GM18868 (cell line): ENCODE measurements at regions not wholly inside any gene's neighbourhood (a gene's known extent, or its start where the extent isn't known, plus 50 kb on each side); places are given as distances from the start of the nearest gene placed in this dataset.
"Not testable (repeated sequence)": the region's sequence is repeated elsewhere in the genome, so short reads cannot be mapped to it uniquely, and the experiment has no call there.

ENCODE experiments used
- ATAC-seq: cut with Tn5 transposase; IDR thresholded peaks from one replicate; pipeline ENCODE4 v1.9.1; 2021; ENCODE audit warnings: mild to moderate bottlenecking, moderate library complexity; ENCODE audit not compliant: unreplicated experiment

- ATAC-seq: no peak
These were observed 160.4 kb downstream of the ESM1 start for GRCh38 chr5:54825005-54825404.

GRCh38 chr5:54823006-54823405 lies 162.4 kb downstream of the ESM1 start:
- no peak for ATAC-seq

GRCh38 chr5:54822324-54822687 lies 163.1 kb downstream of the ESM1 start:
- no peak for ATAC-seq

- ATAC-seq: no peak
These were observed 163.7 kb downstream of the ESM1 start for GRCh38 chr5:54821445-54822323.

GRCh38 chr5:54820346-54821134 lies 164.9 kb downstream of the ESM1 start:
- ATAC-seq: no peak

- ATAC-seq: no peak
These were observed 178.0 kb downstream of the ESM1 start for GRCh38 chr5:54807421-54807820.

GRCh38 chr5:54804521-54804920 lies 180.9 kb downstream of the ESM1 start:
- no peak for ATAC-seq

GRCh38 chr5:54804086-54804485 lies 181.3 kb downstream of the ESM1 start:
- ATAC-seq: no peak

- no peak for ATAC-seq
These were observed 181.9 kb downstream of the ESM1 start for GRCh38 chr5:54803471-54804011.

- ATAC-seq: no peak
These were observed 185.7 kb downstream of the ESM1 start for GRCh38 chr5:54799645-54800044.

GRCh38 chr5:54795777-54796176 lies 189.6 kb downstream of the ESM1 start:
- ATAC-seq: no peak

GRCh38 chr5:54795284-54795683 lies 190.1 kb downstream of the ESM1 start:
- ATAC-seq: no peak

- no peak for ATAC-seq
These were observed 191.0 kb downstream of the ESM1 start for GRCh38 chr5:54794135-54794975.

- no peak for ATAC-seq
These were observed 191.8 kb downstream of the ESM1 start for GRCh38 chr5:54793468-54794134.

GRCh38 chr5:54792611-54793404 lies 192.6 kb downstream of the ESM1 start:
- ATAC-seq: no peak

- not testable (repeated sequence) for ATAC-seq
These were observed 197.5 kb downstream of the ESM1 start for GRCh38 chr5:54787910-54788309.

- ATAC-seq: no peak
These were observed 199.4 kb downstream of the ESM1 start for GRCh38 chr5:54785729-54786591.

- no peak for ATAC-seq
These were observed 206.6 kb downstream of the ESM1 start for GRCh38 chr5:54778783-54779182.

GRCh38 chr5:54775645-54776044 lies 209.7 kb downstream of the ESM1 start:
- no peak for ATAC-seq
